DOHH2 (cell line): ENCODE measurements at regions not wholly inside any gene's neighbourhood (a gene's known extent, or its start where the extent isn't known, plus 50 kb on each side); places are given as distances from the start of the nearest gene placed in this dataset.

Source experiments
- EZH2phosphoT487 ChIP-seq: fragments of 200-600 bp; sonication (generic); IDR thresholded peaks from 2 replicates; pipeline ENCODE4 v1.6.1; 2017; ENCODE audit warnings: borderline replicate concordance, mild to moderate bottlenecking, antibody characterized with exemption, low read length, moderate library complexity, mixed read lengths
- TF ChIP-seq, protein P1 (sequence below): fragments of 200-600 bp; sonication (generic); IDR thresholded peaks from one replicate; pipeline ENCODE4 v1.5.1; 2014; ENCODE audit warnings: antibody characterized with exemption, mild to moderate bottlenecking, low read depth, low read length; ENCODE audit not compliant: poor library complexity, severe bottlenecking

DNA sequence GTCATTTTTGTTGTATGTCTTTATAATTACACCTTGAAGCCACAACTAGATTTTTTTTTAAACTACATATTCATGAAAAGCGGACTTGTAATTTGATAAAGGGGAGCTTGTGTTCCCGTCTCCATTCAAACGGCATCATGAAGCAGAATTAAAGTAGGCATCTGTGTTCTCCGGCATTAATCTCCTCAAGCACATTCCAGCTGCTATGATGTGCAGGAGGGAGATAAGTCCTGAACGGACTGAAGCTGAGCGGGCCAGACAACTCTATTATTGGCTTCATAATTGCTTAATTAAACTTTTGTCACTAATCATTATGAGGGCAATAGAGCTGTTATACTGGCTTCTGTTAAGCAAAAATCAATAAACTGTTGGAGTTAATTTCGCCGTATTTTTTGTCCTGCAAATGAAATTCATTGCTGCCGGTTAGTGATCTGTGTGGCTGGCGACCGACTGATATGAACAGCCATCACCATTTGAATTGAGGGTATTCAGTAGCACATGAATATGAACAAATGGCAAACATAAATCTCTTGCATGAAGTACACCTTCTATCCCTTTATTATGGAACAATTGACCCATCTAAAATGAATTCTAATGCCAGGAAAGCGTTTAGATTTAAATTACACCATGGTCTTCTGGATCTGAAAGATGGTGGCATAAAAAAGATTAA, 408.8 kb upstream of the IRX1 start:
- TF ChIP-seq, protein P1, sequence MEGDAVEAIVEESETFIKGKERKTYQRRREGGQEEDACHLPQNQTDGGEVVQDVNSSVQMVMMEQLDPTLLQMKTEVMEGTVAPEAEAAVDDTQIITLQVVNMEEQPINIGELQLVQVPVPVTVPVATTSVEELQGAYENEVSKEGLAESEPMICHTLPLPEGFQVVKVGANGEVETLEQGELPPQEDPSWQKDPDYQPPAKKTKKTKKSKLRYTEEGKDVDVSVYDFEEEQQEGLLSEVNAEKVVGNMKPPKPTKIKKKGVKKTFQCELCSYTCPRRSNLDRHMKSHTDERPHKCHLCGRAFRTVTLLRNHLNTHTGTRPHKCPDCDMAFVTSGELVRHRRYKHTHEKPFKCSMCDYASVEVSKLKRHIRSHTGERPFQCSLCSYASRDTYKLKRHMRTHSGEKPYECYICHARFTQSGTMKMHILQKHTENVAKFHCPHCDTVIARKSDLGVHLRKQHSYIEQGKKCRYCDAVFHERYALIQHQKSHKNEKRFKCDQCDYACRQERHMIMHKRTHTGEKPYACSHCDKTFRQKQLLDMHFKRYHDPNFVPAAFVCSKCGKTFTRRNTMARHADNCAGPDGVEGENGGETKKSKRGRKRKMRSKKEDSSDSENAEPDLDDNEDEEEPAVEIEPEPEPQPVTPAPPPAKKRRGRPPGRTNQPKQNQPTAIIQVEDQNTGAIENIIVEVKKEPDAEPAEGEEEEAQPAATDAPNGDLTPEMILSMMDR = no peak
- TF ChIP-seq EZH2phosphoT487 = no peak
